ENCODE measurements at regions not wholly inside any gene's neighbourhood (a gene's known extent, or its start where the extent isn't known, plus 50 kb on each side); places are given as distances from the start of the nearest gene placed in this dataset.

GRCh38 chr17:5841862-5842261, 228.3 kb upstream of the WSCD1 start:
- Mint-ChIP-seq H3K27me3 (ENCODE audit: unreplicated experiment) (no peaks in the 10 kb centered on the region), H3K9me3 (ENCODE audit: unreplicated experiment) (no peaks in the 10 kb centered on the region)
- no peak for DNase-seq

GRCh38 chr17:5843366-5844026, 226.7 kb upstream of the WSCD1 start:
- H3K36me3 Mint-ChIP-seq (ENCODE audit: unreplicated experiment) = no peaks in the 10 kb centered on the region
- no peak overlapping the region for H3K4me3 Mint-ChIP-seq (ENCODE audit: unreplicated experiment)
- no peak overlapping the region for H3K27ac Mint-ChIP-seq (ENCODE audit: unreplicated experiment)

More at GRCh38 chr17:5841862-5842261, 228.3 kb upstream of the WSCD1 start:
- TF ChIP-seq CTCF (IDR thresholded peaks at IDR 0.05; ENCODE audit: partially characterized antibody, unreplicated experiment) = no peak
- Mint-ChIP-seq H3K4me3 (ENCODE audit: unreplicated experiment) (no peak overlapping the region), H3K27ac (ENCODE audit: unreplicated experiment) (no peak overlapping the region), H3K36me3 (ENCODE audit: unreplicated experiment) (no peaks in the 10 kb centered on the region), H3K4me1 (ENCODE audit: low read depth, unreplicated experiment) (peaks cover 10% of the 10 kb centered on the region)

GRCh38 chr17:5846001-5846400, 224.2 kb upstream of the WSCD1 start:
- no peaks in the 10 kb centered on the region for H3K27me3 Mint-ChIP-seq (ENCODE audit: unreplicated experiment)
- no peak overlapping the region for H3K4me3 Mint-ChIP-seq (ENCODE audit: unreplicated experiment)
- H3K36me3 Mint-ChIP-seq (ENCODE audit: unreplicated experiment) = no peaks in the 10 kb centered on the region
- no peaks in the 10 kb centered on the region for H3K9me3 Mint-ChIP-seq (ENCODE audit: unreplicated experiment)
- no peak for TF ChIP-seq CTCF (IDR thresholded peaks at IDR 0.05; ENCODE audit: partially characterized antibody, unreplicated experiment)
- no peak for DNase-seq
- H3K4me1 Mint-ChIP-seq (ENCODE audit: low read depth, unreplicated experiment) = peaks cover under 1% of the 10 kb centered on the region
- H3K27ac Mint-ChIP-seq (ENCODE audit: unreplicated experiment) = no peak overlapping the region

More at GRCh38 chr17:5843366-5844026, 226.7 kb upstream of the WSCD1 start:
- H3K4me1 Mint-ChIP-seq (ENCODE audit: low read depth, unreplicated experiment) = peaks cover 10% of the 10 kb centered on the region
- H3K27me3 Mint-ChIP-seq (ENCODE audit: unreplicated experiment) = no peaks in the 10 kb centered on the region
- no peak for DNase-seq
- TF ChIP-seq CTCF (IDR thresholded peaks at IDR 0.05; ENCODE audit: partially characterized antibody, unreplicated experiment) = no peak
- H3K9me3 Mint-ChIP-seq (ENCODE audit: unreplicated experiment) = no peaks in the 10 kb centered on the region

GRCh38 chr17:5854871-5855554, 215.2 kb upstream of the WSCD1 start:
- H3K9me3 Mint-ChIP-seq (ENCODE audit: unreplicated experiment) = peaks cover 2% of the 10 kb centered on the region
- no peak overlapping the region for H3K27ac Mint-ChIP-seq (ENCODE audit: unreplicated experiment)
- no peaks in the 10 kb centered on the region for H3K27me3 Mint-ChIP-seq (ENCODE audit: unreplicated experiment)
- no peaks in the 10 kb centered on the region for H3K4me1 Mint-ChIP-seq (ENCODE audit: low read depth, unreplicated experiment)
- DNase-seq = no peak
- no peak overlapping the region for H3K4me3 Mint-ChIP-seq (ENCODE audit: unreplicated experiment)
- no peaks in the 10 kb centered on the region for H3K36me3 Mint-ChIP-seq (ENCODE audit: unreplicated experiment)
- TF ChIP-seq CTCF (IDR thresholded peaks at IDR 0.05; ENCODE audit: partially characterized antibody, unreplicated experiment) = no peak

- TF ChIP-seq CTCF (IDR thresholded peaks at IDR 0.05; ENCODE audit: partially characterized antibody, unreplicated experiment) = no peak
- Mint-ChIP-seq H3K4me3 (ENCODE audit: unreplicated experiment) (no peak overlapping the region), H3K4me1 (ENCODE audit: low read depth, unreplicated experiment) (peaks cover 2% of the 10 kb centered on the region), H3K36me3 (ENCODE audit: unreplicated experiment) (no peaks in the 10 kb centered on the region), H3K27me3 (ENCODE audit: unreplicated experiment) (no peaks in the 10 kb centered on the region), H3K9me3 (ENCODE audit: unreplicated experiment) (peaks cover 2% of the 10 kb centered on the region), H3K27ac (ENCODE audit: unreplicated experiment) (no peak overlapping the region)
- no peak for DNase-seq
These were observed 208.9 kb upstream of the WSCD1 start for GRCh38 chr17:5861246-5861645.
